PFSK-1 (cell line): ENCODE measurements at regions not wholly inside any gene's neighbourhood (a gene's known extent, or its start where the extent isn't known, plus 50 kb on each side); places are given as distances from the start of the nearest gene placed in this dataset.

Source experiments
- FOXP2 ChIP-seq: optimal IDR thresholded peaks from 2 replicates; pipeline ENCODE3; 2011; ENCODE audit warnings: borderline replicate concordance, control low read depth, inconsistent platforms; ENCODE audit not compliant: insufficient read depth; ENCODE audit errors: extremely low read length, extremely low read depth
- POLR2AphosphoS5 ChIP-seq: IDR thresholded peaks from 2 replicates; pipeline ENCODE4 v1.6.1; 2012; ENCODE audit warnings: low read depth, mild to moderate bottlenecking, control low read depth, low read length, moderate library complexity
- SIN3A ChIP-seq: IDR thresholded peaks from 2 replicates; pipeline ENCODE4 v1.6.1; 2012; ENCODE audit warnings: mild to moderate bottlenecking, low read length, moderate library complexity, borderline replicate concordance; ENCODE audit not compliant: insufficient read depth
- TAF1 ChIP-seq: IDR thresholded peaks from 2 replicates; pipeline ENCODE4 v1.6.1; 2012; ENCODE audit warnings: low read length, control low read depth, borderline replicate concordance; ENCODE audit not compliant: insufficient read depth
- TF ChIP-seq, protein P1 (sequence below), 2 experiments: IDR thresholded peaks; 2 replicates each; pipeline versions ENCODE4 v1.6.1 to v1.8.0; 2011 to 2012; ENCODE audit warnings: low read depth in 2 of 2, low read length in 2 of 2, control low read depth in 1 of 2, inconsistent platforms in 1 of 2, mild to moderate bottlenecking in 1 of 2, moderate library complexity in 1 of 2; ENCODE audit not compliant: insufficient read depth in 1 of 2

DNA sequence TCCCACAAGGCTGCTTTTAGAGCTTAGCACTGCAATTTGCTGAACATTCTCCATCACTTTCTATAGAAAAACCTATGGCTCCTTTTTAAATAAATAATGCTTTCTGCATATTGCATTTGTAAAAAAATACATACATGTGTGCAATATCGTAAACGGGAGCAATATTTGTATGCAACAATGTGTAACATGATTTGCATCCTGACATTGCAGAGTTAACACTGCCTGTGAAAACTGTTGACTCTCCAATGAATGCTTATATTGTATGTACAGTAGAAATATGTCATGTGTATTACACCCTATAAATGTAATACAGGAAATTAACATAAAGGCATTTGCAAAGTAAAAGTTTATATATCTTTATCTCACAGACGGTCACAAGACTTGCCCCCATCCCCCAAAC is 135.0 kb upstream of the PIEZO2 start:
- TF ChIP-seq TAF1 (no peak), SIN3A (no peak)
- TF ChIP-seq, protein P1, sequence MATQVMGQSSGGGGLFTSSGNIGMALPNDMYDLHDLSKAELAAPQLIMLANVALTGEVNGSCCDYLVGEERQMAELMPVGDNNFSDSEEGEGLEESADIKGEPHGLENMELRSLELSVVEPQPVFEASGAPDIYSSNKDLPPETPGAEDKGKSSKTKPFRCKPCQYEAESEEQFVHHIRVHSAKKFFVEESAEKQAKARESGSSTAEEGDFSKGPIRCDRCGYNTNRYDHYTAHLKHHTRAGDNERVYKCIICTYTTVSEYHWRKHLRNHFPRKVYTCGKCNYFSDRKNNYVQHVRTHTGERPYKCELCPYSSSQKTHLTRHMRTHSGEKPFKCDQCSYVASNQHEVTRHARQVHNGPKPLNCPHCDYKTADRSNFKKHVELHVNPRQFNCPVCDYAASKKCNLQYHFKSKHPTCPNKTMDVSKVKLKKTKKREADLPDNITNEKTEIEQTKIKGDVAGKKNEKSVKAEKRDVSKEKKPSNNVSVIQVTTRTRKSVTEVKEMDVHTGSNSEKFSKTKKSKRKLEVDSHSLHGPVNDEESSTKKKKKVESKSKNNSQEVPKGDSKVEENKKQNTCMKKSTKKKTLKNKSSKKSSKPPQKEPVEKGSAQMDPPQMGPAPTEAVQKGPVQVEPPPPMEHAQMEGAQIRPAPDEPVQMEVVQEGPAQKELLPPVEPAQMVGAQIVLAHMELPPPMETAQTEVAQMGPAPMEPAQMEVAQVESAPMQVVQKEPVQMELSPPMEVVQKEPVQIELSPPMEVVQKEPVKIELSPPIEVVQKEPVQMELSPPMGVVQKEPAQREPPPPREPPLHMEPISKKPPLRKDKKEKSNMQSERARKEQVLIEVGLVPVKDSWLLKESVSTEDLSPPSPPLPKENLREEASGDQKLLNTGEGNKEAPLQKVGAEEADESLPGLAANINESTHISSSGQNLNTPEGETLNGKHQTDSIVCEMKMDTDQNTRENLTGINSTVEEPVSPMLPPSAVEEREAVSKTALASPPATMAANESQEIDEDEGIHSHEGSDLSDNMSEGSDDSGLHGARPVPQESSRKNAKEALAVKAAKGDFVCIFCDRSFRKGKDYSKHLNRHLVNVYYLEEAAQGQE (IDR thresholded peaks at IDR 0.05; ENCODE audit: insufficient read depth in 1 of 2, low read depth in 2 of 2, low read length in 2 of 2): no peak

DNA sequence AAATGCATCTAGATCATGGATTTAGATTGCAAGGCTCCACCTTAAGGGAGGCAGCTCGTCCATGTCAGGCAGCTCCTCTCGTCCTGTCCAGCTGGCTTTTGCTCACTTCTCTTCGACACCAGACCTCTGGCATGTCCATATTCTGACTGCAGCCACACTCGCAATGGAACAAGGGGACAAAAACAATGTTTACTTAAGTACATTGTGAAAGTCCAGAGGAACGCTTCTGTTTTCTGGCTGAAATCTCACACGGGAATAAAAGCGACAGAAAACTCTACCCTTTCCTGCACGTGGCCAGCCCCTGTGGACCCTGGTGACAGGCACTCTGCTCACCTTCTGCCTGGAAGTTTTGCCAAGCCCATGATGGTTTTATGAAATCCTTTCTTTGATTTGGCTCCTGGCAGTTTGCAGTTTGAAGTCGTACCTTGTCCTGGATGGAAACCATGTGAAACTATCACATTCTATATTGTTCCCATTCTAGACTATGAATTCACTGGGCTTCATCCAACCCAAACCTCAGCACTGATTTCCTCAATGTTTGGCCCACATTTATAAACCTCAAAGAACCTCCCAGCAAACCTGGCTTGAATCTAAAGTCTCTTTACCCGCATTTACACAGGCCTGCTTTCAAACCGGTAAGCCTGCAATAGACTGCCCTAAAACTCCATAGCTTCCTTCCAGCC is 134.3 kb upstream of the PIEZO2 start:
- TF ChIP-seq SIN3A (no peak), TAF1 (no peak), FOXP2 (no peak), POLR2AphosphoS5 (no peak)
- TF ChIP-seq, protein P1 (IDR thresholded peaks at IDR 0.05; ENCODE audit: insufficient read depth in 1 of 2, low read depth in 2 of 2, low read length in 2 of 2): no peak

DNA sequence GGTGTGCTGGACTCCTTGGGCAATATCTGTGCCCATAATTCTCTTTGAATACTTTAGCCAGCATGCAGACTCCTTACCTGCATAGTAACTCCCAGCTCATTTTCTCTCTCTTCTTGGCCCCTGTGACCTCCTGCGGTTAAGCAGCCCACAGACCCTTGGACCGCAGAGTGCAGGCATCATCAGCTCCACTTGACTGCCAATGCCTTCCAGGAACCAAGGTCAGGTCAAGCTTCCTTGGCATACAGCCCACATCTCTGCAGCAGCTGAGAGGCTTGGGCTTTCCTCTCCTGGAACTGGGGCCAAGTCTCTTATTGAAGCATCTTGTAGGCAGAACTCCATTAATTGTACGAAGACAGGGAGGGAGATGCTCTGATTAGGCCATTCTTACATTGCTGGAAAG is 130.1 kb upstream of the PIEZO2 start:
- TF ChIP-seq FOXP2: no peak
- TF ChIP-seq, protein P1 (IDR thresholded peaks at IDR 0.05; ENCODE audit: insufficient read depth in 1 of 2, low read depth in 2 of 2, low read length in 2 of 2): no peak
- TF ChIP-seq POLR2AphosphoS5: no peak
- TF ChIP-seq TAF1: no peak
- no peak for TF ChIP-seq SIN3A

DNA sequence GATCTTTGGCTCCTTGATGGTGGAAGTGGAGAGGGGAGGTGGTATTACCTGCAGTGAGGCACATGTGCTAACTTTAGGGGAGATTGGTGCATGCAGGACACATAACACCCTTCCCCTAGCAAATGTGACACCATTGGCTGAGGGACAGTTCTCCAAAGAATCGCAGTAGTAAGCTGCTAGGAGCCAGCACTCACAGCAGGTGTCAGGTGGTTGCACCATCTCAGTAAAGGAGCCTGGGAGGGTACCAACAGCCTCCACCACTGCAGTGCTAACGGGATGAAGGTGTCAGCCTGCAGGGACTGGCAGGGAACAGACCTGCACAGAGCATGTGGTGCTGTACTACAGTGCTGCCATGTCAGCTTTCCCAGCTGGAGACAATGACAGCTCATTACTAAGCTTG is 127.3 kb upstream of the PIEZO2 start:
- TF ChIP-seq TAF1: no peak
- TF ChIP-seq FOXP2: no peak
- TF ChIP-seq POLR2AphosphoS5: no peak
- TF ChIP-seq, protein P1 (IDR thresholded peaks at IDR 0.05; ENCODE audit: insufficient read depth in 1 of 2, low read depth in 2 of 2, low read length in 2 of 2): no peak
- no peak for TF ChIP-seq SIN3A
